K562 (cell line): ENCODE measurements at regions not wholly inside any gene's neighbourhood (a gene's known extent, or its start where the extent isn't known, plus 50 kb on each side); places are given as distances from the start of the nearest gene placed in this dataset.

Experiments
- CEBPB ChIP-seq: fragments of 450-650 bp; IDR thresholded peaks from 2 replicates; pipeline ENCODE4 v1.6.1; 2016; ENCODE audit warnings: missing genetic modification characterization, missing compliant biosample characterization
- JUNB ChIP-seq: fragments of 450-650 bp; formaldehyde crosslinking; conservative IDR thresholded peaks from 2 replicates; pipeline ENCODE4 v1.4.0; 2020; ENCODE audit warnings: mild to moderate bottlenecking
- ZNF253 ChIP-seq: fragments of 250-450 bp; sonication (Bioruptor Pico); conservative IDR thresholded peaks from 2 replicates; pipeline ENCODE4 v1.6.1; 2021; ENCODE audit warnings: mild to moderate bottlenecking

GRCh38 chr18:67735506-67735905 lies 219.0 kb upstream of the DSEL start:
- TF ChIP-seq ZNF253 (CRISPR knock-in tag): no peak
- TF ChIP-seq JUNB (CRISPR knock-in tag): no peak
- no peak for TF ChIP-seq CEBPB
